Kidney capillary endothelial cell (primary cell): ENCODE measurements at regions not wholly inside any gene's neighbourhood (a gene's known extent, or its start where the extent isn't known, plus 50 kb on each side); places are given as distances from the start of the nearest gene placed in this dataset.
"Not testable (repeated sequence)": the region's sequence is repeated elsewhere in the genome, so short reads cannot be mapped to it uniquely, and the experiment has no call there.

ENCODE experiments used
- DNase-seq: peaks from one replicate; pipeline ENCODE4 v3.0.0-alpha.2; 2018; ENCODE audit warnings: low spot score

DNA sequence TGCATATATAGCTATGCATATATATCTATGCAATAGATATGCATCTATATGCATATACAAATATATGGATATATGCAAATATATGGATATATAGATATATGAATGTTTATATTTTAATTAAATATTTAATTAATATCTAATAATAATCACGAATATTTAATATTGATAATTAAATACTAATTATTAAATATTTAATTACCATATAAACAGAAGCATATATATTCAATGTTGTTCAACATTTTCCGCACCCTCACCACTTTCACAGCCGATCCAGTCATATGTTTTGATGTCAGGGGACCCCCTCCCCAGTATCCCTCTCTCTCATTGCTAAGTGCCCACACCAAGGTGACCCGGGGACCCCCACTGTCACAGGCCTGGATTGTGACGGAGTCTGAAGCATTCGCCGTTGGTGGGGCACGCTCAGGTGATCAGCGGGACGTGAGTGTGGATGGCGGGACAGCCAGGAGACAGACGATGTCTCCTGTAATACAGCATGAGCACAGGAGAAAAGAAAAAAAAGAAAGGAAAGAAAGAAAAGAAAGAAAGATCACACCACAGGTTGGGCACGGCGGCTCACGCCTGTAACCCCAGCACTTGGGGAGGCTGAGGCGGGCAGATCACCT is 199.7 kb downstream of the CRLF2 start:
- DNase-seq = no peak

DNA sequence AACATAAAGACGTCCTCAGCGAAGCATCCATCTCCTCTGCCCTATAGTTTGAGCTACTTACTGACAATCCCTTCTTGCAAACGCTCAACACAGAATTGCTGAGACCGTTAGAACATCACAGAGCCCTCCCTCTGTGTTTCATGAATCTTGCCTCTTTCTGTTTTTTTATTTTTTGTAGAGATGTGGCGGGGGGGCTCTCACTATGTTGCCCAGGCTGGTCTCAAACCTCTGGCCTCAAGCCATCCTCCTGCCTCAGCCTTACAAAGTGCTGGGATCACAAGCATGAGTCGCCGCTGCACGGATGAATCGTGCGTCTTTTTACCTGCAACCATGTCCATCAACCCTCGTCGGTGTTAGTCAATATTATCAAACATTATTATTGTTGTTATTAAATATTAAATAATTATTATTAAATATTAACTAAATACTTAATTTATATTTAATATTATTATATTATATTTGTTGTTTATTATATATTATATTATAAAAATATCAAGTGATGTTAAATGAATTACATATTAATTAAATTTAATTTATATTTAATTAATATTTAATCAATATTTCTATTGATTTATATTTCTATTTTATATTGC is 200.7 kb downstream of the CRLF2 start:
- no peak for DNase-seq

DNA sequence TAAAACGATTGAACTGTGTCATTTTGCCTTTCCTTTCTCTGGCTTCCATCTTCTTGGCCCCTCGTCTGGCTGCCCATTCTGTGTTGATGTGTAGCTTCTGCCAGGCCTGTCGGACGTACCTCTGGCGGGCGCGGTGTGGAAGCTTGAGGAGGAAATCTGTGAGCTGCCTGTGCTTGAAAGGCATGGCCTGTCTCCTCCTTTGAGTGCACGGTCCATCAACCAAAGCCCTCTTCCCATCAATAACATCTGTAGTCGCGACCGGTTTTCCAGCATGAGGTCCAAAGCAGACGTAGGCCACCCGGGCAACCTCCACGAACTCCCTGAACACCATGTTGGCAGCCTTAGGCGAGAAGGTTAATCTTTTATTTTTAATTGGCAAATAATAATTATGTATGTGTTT is 202.7 kb downstream of the CRLF2 start:
- DNase-seq = no peak

DNA sequence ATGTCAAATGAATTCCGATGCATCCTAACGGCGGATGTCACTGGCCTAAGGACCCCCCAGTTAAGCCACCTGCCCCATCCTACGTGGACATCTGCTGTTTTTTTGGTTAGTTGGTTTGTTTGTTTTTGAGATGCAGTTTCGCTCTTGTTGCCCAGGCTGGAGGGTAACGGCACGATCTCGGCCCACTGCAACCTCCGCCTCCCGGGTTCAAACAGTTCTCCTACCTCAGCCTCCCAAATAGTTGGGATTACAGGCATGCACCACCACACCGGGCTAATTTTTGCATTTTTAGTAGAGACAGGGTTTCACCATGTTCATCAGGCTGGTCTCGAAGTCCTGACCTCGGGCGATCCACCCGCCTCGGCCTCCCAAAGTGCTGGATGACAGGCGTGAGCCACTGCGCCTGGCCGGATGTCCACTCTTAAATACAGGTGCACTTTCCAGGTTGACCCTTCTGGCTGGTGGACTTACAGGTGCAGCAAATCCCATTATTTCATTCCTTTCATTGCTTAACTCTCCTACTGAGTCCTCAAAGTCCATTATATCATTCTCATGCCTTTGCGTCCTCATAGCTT is 206.2 kb downstream of the CRLF2 start:
- no peak for DNase-seq

DNA sequence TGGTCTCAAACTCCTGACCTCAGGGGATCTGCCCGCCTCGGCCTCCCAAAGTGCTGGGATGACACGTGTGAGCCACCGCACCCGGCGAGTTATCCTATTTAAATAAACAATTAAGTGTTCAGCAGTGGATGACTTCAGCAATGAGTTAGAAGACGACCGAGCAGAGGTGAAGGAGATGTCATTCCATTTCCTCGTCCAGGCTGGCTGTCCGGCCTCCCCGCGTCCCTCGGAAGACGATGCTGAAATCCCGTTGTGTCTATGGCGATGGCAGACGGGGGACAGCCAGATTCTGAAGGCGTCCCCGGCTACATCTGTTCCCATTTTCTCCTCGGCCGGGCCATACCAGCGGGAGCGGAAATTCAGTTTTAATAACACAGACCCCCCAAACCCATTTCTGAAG is 209.8 kb downstream of the CRLF2 start:
- DNase-seq = no peak

DNA sequence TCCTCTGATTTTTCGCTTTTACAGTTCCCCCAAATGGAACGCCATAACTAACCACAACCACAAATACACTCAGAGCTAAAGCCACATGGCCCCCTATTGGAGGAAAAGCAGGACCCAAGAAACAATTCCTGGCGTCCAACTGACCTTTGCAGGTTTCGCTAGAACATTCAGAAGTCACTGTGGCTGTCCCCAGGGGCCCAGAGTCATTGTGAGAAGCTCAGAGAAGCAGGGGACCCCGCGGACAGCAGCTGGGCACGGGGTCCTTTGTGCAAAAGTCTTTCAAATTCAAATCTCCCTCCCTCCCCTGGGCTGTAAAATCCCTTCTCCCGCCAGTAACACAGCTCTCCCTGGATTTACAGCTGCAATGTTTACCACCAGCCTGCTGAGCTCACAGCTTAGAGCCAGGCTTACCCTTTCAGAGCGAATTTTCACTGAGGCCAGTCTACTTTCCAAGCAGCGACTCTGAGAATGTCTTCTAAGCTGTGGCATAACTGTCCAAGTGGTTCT is 214.8 kb downstream of the CRLF2 start:
- no peak for DNase-seq

DNA sequence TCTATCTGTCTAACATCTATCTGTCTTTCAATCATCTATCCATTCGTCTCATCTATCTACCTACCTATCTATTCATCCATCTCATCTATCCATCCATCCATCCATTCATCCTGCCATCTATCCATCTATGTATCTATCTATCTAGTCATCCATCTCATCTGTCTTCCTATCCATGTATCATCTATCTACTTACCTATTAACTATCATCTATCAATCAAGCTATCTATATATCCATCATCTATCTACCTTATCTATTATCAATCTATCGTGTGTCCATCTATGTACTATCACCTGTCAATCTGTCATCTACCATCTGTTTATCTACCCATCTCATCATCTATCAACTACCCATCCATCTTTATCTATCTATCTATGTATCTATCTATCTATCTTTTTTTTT is 217.7 kb downstream of the CRLF2 start:
- no peak for DNase-seq

DNA sequence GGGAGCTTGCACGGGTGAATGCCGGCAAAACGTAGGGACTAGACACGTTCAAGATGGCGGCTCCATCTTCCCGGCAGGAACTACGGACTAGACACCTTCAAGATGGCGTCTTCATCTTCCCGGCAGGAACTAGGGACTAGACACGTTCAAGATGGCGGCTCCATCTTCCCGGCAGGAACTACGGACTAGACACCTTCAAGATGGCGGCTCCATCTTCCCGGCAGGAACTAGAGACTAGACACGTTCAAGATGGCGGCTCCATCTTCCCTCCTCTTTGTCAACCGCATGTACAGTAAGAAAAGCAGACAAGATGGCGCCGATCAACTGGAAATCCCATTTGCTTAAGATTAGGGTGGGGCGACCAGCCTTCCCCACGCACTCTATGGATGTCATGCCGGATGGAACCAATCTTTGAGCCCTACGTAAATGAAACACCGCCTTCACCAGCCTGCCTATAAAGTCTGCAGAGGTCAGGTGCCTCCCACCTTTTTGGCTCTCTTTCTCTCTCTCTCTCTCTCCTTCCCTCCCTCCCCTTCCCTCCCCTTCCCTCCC is 222.4 kb downstream of the CRLF2 start:
- peak; percentile 71 for DNase-seq

DNA sequence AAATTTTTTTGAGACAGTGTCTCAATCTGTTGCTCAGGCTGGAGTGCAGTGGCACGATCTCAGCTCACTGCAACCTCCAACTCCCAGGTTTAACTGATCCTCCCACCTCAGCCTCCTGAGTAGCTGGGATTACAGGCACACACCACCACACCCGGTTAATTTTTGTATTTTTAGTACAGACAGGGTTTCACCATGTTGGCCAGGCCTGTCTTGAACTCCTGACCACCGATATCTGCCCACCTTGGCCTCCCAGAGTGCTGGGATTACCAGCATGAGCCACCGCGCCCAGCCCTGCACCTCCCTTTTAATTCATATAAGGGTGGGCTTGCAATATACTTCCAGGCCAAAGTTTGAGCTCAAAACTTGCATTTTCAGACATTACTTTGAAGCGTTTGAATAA is 223.9 kb downstream of the CRLF2 start:
- DNase-seq = not testable (repeated sequence)

DNA sequence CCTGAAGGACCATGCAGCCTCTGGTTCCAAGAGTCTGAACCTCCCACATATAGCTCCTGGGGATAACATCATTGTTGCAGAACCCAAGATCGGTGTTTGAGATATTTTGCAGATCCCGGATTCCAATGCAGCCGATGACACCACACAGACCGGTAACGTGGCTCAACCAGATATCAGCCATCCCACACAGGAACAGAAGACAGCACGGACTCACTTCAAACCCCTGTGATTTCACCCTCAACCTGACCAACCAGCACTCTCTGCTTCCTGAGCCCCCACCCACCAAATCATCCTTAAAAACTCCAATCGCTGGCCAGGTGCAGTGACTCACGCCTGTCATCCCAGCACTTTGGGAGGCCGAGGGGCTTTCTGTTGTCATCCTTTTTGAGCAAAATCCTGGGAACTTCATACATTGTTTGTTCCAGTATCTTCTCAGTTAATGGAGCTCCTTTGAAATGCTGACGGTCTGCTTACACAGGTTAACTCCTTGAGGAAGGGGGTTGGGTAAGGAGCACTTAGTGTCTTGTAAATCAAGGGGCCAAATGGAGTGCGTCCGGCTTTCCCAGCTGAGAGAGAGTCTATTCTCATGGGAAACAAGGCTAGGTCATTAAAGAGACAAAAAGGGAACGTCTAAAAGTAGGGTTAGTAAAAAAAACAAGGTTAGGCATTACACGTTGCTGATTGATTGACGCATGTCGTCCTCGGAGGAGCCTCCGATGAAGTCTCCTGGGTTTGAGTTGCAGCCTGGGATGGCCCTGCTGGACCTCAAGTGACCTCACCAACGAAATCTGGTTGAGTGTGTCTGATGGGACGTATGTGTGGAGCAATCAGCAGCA is 230.4 kb downstream of the CRLF2 start:
- DNase-seq = no peak

DNA sequence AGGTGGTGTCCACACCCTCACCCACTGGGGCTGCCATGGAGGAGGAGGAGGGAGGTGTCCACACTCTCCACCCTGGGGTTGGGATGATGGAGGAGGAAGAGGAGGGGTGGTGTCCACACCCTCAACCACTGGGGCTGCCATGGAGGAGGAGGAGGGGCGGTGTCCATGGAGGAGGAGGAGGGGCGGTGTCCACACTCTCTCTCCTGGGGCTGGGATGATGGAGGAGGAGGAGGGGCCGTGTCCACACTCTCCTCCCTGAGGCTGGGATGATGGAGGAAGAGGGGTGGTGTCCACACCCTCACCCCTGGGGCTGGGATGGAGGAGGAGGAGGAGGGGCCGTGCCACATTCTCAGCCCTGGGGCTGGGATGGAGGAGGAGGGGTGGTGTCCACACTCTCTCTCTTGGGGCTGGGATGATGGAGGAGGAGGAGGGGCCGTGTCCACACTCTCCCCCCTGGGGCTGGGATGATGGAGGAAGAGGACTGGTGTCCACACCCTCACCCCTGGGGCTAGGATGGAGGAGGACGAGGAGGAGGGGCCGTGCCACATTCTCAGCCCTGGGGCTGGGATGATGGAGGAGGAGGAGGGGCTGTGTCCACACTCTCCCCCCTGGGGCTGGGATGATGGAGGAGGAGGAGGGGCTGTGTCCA is 231.7 kb downstream of the CRLF2 start:
- no peak for DNase-seq

DNA sequence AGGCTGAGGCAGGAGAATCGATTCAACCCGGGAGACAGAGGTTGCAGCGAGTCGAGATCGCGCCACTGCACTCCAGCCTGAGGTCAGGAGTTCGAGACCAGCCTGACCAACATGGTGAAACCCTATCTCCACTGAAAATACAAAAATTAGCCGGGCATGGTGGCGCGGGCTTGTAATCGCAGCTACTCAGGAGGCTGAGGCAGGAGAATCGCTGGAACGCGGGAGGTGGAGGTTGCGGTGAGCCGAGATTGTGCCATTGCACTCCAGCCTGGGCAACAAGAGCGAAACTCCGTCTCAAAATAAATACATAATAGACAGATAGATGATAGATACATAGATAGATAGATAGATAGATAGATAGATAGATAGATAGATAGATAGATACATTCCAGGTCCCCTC is 233.3 kb downstream of the CRLF2 start:
- DNase-seq = not testable (repeated sequence)

DNA sequence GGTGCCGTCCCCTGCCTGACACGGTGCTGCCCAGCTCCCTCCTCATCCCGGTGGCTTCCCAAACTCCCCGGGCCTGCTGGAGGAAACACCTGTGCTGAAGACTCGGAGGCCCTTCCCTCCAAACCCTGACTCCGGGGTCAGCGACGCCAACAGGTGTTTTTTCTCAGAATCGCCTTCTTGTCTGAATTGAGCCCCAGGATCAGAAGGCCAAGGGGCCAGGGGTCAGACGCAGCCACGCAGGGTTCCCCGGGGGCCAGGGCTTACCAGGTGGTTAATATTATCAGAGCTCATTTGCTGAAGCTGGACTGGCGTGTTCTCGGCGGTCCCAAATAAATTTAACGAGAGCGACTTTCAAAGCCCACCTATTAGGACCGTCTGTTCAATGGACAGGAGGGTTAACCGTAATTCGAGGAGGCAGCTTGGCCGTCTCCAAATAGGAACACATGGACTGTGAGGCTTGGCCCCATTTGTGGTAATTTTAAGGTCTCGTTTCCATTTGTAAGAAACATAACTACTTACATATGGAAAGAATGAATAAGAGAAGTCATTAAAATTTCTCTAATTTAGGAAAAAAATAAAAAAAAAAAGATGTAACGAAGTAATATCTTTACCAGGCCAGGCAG is 239.3 kb downstream of the CRLF2 start:
- DNase-seq = no peak

DNA sequence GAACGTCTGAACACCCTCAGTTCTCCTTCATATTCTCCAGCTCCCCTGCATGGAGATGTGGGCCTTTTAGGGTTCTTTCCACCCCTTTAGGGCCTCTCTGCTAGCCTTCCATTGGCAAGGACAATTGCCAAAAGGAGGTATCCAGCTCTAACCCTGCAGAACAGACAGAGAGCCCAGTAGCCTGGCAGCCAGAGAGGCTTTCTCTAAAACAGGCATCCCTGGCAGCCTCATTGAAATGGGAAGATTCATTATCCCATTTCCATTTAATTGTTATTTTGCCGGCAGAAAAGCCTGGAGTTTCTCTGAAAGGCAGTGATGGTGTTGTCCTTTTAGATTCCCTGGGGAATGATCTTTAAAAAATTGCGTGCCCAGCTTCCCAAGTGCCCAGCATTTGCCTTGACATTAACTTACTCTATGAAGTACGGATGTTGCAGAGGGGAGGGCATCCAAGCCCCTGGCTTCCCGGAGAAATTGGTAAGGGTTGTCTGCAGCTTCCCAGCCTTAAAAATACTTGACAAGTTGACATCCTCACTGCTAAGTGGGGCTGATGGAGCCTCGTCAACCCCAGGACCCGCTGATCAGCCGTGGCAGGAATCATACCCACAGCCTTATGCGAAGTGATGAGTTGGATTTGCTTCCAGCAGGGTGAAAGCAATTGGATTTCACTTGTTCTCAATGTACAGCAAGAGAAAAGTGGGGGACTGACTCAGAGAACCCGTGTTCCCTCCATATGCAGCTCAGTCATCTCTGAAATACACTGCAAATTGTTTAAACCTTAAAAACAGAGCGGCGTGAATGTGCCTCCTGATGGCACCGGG is 244.1 kb downstream of the CRLF2 start:
- no peak for DNase-seq

DNA sequence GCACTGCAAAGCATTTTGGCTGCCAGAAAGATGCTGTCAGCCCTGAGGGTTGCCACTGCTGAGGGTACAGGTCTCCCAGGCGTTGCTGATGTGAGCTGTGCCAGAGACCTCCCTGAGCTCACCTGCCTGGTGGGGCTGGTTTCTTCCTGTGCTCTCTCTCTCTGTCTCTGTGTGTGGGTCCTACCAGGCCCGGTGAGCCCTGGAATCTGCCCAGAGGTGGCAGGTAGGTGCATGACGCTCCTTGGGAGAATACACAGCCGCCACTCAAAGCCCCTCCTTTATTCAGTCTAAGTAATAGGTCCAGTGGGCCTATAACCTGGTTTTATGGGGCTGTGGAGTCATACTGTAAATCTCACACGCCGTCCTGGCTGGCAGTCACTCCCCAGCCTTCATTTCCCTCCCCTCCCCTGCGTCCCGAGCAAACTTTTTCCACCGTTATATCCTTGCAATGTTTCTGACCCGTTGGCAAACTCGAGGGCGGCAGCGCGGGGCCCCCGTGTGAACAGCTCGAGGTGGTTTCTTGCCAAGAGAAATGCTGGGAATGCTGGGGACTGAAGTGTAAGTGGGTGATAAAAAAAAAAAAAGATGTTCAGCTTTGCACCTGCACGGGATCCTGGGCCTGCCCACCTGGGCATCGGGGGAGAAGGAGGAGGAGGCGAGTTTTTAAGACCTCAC is 245.9 kb downstream of the CRLF2 start:
- no peak for DNase-seq

DNA sequence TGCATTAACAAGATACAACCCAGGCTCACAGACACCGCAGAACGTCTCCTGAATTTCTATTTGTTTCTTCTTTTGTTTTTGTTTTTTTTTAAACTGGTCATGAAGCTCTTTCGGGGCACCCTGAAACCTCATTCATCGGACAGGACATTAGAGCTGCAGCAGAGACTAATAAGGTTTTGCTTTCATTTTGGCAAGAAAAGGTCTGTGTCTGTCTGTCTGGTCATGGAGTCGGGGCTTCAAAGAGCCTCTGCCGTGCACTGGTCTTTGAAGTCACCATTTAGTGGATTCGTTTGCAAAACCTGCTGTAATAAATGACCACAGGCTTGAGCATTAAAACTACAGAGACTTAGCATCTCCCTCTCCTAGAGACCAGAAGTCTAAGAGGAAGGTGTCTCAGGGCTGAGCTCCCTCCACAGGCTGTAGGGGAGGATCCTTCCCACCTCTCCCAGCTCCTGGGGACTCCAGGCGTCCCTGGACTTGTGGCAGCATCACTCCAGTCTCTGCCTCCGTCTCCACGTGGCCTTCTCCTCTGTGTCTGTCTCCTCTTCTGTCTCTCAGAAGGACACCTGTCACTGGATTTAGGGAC is 247.5 kb downstream of the CRLF2 start:
- no peak for DNase-seq

DNA sequence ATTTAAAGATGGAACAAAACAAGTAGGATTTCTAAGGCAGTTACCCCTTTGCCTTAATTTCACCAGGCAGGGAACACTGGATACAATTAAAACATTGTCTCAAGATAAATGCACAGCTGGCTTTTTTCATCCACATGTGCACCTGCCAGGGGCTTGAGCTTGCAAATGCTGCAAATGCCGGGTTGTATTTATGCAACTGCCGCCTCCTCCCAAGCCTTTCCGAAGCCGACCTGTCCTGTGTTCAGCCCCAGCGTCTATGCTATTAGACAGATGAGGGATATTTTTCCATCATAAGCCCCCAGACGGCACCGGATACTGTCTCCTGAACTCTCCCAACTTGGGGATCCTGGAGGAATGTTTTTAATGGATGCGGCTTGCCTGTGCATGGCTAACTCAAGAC is 251.6 kb downstream of the CRLF2 start:
- DNase-seq = no peak

DNA sequence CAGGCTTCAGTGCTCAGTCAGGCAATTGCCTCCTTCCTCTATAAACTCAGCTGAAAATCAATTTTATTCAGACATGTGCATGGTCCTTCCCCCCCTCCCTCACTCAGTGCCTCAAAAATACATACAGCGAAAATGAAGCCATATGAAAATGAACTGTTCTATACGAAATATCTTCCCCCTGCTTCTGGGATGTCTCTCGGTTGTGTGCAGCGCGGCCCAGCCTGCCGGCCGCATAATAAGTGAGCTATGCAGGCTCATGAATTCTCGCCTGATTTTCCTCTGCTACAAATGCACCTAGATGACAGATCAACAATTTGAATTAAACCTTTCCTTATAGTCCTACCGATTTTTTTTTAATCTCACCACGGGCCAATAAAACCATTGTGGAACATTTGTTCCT is 252.9 kb downstream of the CRLF2 start:
- DNase-seq = no peak

DNA sequence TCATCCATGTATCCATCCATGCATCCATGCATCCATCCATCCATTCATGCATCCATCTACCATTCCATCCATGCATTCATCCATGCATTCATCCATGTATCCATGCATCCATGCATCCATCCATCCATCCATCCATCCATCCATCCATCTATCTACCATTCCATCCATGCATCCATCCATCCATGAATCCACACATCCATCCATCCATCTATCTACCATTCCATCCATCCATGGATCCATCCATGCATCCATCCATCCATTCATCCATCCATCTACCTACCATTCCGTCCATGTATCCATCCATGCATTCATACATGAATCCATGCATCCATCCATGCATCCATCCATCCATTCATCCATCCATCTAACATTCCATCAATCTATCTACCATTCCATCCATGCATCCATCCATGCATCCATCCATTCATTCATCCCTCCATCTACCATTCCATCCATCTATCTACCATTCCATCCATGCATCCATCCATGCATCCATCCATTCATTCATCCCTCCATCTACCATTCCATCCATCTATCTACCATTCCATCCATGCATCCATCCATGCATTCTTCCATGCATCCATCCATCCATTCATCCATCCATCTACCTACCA is 257.2 kb downstream of the CRLF2 start:
- not testable (repeated sequence) for DNase-seq
